GM12878 (cell line): ENCODE measurements at regions not wholly inside any gene's neighbourhood (a gene's known extent, or its start where the extent isn't known, plus 50 kb on each side); places are given as distances from the start of the nearest gene placed in this dataset.

ENCODE experiments used
- BHLHE40 ChIP-seq, 2 experiments: fragments of 450-650 bp in 1 of 2; IDR thresholded peaks; 2 replicates each; pipeline ENCODE4 v1.6.1; 2011 to 2017; ENCODE audit warnings: low read depth in 2 of 2, borderline replicate concordance in 1 of 2, improper control_type of control experiment in 1 of 2, low read length in 1 of 2, mild to moderate bottlenecking in 1 of 2
- HDAC6 ChIP-seq: fragments of 200-600 bp; sonication (generic); IDR thresholded peaks from one replicate; pipeline ENCODE4 v1.8.0; 2017; ENCODE audit warnings: antibody characterized with exemption; ENCODE audit not compliant: unreplicated experiment
- TF ChIP-seq, protein P1 (sequence below), 3 experiments: IDR thresholded peaks in 2 of 3; conservative IDR thresholded peaks in 1 of 3; 2 replicates each; pipeline ENCODE4 v1.5.1; 2011; ENCODE audit warnings: low read depth in 3 of 3, low read length in 3 of 3, mild to moderate bottlenecking in 3 of 3, control low read depth in 2 of 3, moderate library complexity in 2 of 3, inconsistent platforms in 1 of 3, mixed read lengths in 1 of 3; ENCODE audit not compliant: control insufficient read depth in 2 of 3, insufficient read depth in 1 of 3; ENCODE audit errors: extremely low read depth in 1 of 3

DNA sequence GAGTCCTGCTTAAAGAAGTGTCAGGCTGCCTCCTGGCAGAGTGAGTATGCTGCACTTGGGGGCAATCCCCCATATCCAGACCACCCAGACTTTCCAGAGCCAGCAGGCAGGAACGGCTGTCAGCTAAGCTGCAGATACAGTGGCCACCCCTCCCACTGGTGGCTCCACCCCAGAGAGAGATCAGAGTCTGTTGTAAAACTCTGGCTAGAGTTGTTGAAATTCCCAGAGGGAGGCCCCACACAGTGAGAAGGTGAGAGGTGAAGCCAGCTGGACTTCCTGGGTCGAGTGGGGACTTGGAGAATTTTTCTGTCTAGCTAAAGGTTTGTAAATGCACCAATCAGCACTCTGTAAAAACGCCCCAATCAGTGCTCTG is 533.8 kb upstream of the ACVR2A start:
- TF ChIP-seq, protein P1, sequence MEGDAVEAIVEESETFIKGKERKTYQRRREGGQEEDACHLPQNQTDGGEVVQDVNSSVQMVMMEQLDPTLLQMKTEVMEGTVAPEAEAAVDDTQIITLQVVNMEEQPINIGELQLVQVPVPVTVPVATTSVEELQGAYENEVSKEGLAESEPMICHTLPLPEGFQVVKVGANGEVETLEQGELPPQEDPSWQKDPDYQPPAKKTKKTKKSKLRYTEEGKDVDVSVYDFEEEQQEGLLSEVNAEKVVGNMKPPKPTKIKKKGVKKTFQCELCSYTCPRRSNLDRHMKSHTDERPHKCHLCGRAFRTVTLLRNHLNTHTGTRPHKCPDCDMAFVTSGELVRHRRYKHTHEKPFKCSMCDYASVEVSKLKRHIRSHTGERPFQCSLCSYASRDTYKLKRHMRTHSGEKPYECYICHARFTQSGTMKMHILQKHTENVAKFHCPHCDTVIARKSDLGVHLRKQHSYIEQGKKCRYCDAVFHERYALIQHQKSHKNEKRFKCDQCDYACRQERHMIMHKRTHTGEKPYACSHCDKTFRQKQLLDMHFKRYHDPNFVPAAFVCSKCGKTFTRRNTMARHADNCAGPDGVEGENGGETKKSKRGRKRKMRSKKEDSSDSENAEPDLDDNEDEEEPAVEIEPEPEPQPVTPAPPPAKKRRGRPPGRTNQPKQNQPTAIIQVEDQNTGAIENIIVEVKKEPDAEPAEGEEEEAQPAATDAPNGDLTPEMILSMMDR (IDR thresholded peaks at IDR 0.05 in 2 of 3, conservative IDR thresholded peaks at IDR 0.05 in 1 of 3; ENCODE audit: control insufficient read depth in 2 of 3, extremely low read depth in 1 of 3, insufficient read depth in 1 of 3, low read depth in 3 of 3, low read length in 3 of 3) = no peak
- TF ChIP-seq BHLHE40 (IDR thresholded peaks at IDR 0.05; ENCODE audit: borderline replicate concordance in 1 of 2, low read depth in 2 of 2, low read length in 1 of 2) = no peak
- TF ChIP-seq HDAC6 = no peak
